ENCODE measurements at regions not wholly inside any gene's neighbourhood (a gene's known extent, or its start where the extent isn't known, plus 50 kb on each side); places are given as distances from the start of the nearest gene placed in this dataset.

GRCh38 chr3:74403307-74403706 is 211.2 kb downstream of the CNTN3 start:
- TF ChIP-seq ATF3 (IDR thresholded peaks at IDR 0.05; ENCODE audit: borderline replicate concordance, extremely low read depth, low read depth, low read length) (no peak), EED (IDR thresholded peaks at IDR 0.05; ENCODE audit: low read depth) (no peak), CEBPB (IDR thresholded peaks at IDR 0.05; ENCODE audit: borderline replicate concordance in 1 of 2, low read depth in 2 of 2, low read length in 2 of 2) (no peak)

All from GM12878 (cell line).